Panc1 (cell line): ENCODE measurements at regions not wholly inside any gene's neighbourhood (a gene's known extent, or its start where the extent isn't known, plus 50 kb on each side); places are given as distances from the start of the nearest gene placed in this dataset.

Experiments used
- CTCF ChIP-seq: fragments of 450-650 bp; IDR thresholded peaks from 2 replicates; pipeline ENCODE4 v1.5.1; 2017; ENCODE audit warnings: mild to moderate bottlenecking
- POLR2AphosphoS5 ChIP-seq: IDR thresholded peaks from 2 replicates; pipeline ENCODE4 v1.6.1; 2012; ENCODE audit warnings: mild to moderate bottlenecking, low read depth, low read length, moderate library complexity
- REST ChIP-seq, 2 experiments: IDR thresholded peaks; 2 replicates each; pipeline ENCODE4 v1.6.1; 2011 to 2012; ENCODE audit warnings: low read depth in 2 of 2, control low read depth in 1 of 2, low read length in 1 of 2, mild to moderate bottlenecking in 1 of 2, moderate library complexity in 1 of 2; ENCODE audit not compliant: insufficient read depth in 1 of 2

- TF ChIP-seq CTCF (no peak), REST (IDR thresholded peaks at IDR 0.05; ENCODE audit: insufficient read depth in 1 of 2, low read depth in 2 of 2, low read length in 1 of 2) (no peak), POLR2AphosphoS5 (no peak)
Observed at GRCh38 chr2:18161681-18162080, 283.2 kb downstream of the KCNS3 start.
